Amniotic epithelial cell (primary cell): ENCODE measurements at regions not wholly inside any gene's neighbourhood (a gene's known extent, or its start where the extent isn't known, plus 50 kb on each side); places are given as distances from the start of the nearest gene placed in this dataset.

Experiments used
- DNase-seq: peaks from one replicate; pipeline ENCODE4 v3.0.0-alpha.2; 2010; ENCODE audit warnings: low read depth

GRCh38 chr5:6194906-6195612, 183.3 kb downstream of the MED10 start:
- no peak for DNase-seq

GRCh38 chr5:6194261-6194875, 184.0 kb downstream of the MED10 start:
- DNase-seq: no peak

GRCh38 chr5:6193310-6193709, 185.0 kb downstream of the MED10 start:
- no peak for DNase-seq

- DNase-seq: no peak
These were observed 187.5 kb downstream of the MED10 start for GRCh38 chr5:6190838-6191237.

DNA sequence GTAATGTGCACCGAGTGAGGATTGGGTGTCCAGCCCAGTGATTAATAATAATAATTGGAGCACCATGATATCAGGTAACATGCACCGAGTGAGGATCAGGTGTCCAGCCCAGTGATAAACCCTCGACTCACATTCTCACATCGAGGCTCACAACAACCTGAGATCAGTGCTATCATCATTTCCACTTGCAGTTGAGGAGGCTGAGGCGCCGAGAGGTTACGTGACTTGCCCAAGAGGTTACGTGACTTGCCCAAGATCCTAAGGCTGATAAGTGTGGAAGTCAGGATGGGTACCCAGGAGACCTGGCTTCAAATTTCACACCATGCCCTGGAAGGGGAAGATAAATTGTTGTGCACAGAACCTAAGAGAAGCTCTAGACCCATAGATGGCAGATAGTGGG, 189.4 kb downstream of the MED10 start:
- no peak for DNase-seq

DNA sequence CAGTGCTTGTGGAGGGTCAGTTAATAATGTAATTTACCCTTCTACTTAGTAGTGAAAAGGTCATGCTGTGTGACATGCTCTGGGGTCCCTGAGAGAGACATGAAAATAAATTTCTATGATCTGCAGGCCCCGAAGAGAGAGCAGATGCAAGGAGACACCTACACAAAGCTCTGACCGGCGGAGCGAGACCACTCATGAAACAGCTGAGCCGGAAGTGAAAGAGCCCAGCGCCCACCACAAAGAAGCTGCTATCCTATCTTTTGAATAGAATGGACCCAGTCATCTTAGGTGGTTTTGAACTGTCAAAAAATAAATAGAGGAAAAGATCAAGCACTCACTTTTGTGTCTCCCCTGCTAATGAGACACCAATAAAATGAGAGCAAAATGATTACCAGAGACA, 190.0 kb downstream of the MED10 start:
- DNase-seq: no peak

DNA sequence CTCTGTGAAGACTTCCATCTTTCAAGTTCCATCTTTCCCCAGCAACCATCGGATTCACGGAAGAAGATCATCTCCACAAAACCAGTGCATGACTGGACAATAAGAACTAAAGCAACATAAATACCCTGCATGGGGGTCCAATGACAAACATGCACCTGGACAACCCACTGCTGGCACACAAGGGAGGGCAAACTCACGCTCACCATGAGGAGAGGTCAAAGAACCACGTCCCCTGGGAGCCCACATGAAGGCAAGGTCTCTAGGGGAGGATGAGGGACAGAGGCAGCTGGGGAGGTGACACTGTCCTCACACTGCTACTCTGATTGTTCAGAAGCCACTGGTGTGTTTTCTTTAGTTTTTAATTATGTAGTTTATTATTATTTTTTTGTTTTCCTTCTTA, 190.8 kb downstream of the MED10 start:
- no peak for DNase-seq

DNA sequence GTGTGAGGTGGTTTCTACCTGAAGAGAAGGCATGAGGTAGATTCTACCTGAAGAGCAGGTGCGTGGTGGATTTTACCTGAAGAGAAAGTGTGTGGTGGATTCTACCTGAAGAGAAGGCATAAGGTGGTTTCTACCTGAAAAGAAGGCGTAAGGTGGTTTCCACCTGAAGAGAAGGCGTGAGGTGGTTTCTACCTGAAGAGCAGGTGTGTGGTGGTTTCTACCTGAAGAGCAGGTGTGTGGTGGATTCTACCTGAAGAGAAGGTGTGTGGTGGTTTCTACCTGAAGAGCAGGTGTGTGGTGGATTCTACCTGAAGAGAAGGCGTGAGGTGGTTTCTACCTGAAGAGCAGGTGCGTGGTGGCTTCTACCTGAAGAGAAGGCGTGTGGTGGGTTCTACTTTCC, 192.8 kb downstream of the MED10 start:
- no peak for DNase-seq

DNA sequence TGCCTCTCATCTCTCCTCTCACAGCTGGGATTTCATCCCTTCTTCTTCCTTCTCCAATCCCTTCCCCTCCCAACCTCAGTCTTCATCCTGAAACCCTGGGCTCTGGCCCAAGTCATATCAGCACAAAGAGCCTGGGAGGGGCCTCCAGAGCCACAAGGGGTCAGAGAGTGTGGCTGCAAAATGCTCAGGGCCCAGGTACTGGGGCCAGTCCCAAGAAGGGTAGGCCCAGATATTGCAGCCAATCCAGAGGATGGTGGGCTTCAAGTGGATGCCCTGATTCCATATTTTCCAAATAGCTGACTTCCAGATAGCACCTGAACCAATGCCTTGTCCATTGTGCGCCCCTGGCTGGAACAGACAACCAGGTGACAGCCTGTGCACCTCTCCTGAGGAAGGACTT, 193.9 kb downstream of the MED10 start:
- DNase-seq: no peak

DNA sequence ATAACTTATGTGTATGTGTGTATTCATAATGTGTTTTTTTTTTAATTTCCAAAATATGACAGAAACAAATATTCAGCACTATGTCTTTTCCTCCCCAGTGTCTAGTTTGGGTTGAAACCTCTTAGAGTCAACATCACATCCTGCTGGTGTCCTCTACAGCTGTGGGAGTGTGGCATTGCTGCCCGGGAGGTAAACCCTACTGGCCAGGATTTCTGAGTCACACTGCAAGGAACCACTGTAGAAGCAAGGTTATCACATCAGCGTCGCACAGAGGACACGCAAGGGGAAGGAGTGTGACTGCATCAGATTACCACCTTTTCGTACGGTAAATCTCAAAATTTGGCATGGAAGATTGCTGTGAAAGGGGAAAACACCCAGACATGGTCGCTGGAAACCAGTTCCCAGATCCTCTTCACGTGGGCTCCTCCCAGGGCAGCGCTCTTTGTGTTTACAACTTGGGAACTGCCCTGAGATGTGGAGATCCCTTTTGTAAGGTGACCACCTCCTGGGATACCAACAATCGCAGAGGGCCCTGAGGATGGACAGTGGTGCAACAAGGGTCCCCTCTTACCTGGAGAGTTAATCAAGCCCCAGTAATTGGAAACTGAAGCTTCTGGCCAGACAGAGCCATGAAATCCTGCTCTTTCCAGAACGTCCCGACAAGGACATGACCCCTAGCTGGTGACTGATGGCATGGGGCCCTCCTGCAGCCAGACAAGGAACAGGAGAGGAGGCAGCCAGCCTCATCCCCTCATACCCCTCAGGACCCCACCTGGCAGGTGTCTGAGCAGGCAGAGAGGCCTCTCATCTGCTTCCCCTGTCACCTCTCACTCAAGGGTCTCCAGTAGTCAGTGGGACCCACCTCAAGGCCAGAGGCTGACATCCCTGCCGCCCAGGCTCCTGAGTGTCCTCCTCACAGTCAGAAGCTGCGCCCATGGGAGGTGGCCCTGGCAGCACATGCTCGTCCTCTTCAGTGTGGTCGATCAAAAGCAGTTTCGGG, 194.7 kb downstream of the MED10 start:
- DNase-seq: no peak

- DNase-seq: no peak
These were observed 196.0 kb downstream of the MED10 start for GRCh38 chr5:6182271-6182815.

GRCh38 chr5:6181871-6182270, 196.5 kb downstream of the MED10 start:
- DNase-seq: no peak

- no peak for DNase-seq
These were observed 197.1 kb downstream of the MED10 start for GRCh38 chr5:6181147-6181729.

GRCh38 chr5:6180231-6180872, 198.0 kb downstream of the MED10 start:
- DNase-seq: no peak

- no peak for DNase-seq
These were observed 199.4 kb downstream of the MED10 start for GRCh38 chr5:6178846-6179532.

DNA sequence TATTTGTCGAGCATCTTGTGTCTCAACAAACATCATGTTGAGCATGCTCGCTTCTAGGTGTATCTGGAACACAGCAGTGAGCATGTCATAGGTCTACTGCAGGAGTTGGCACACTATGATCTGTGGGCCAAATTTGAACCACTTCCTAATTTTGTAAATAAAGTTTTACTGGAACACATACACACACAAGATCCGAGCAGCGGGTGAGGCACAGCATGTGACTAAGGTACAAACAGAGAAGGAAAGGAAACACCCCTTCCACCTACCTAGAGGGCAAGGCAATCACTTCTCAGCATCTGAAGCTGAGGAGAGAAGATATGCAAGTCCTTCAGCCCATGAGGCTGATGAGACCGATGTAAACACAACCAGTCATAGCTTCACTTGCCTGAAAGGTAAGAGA, 200.4 kb downstream of the MED10 start:
- DNase-seq: no peak

DNA sequence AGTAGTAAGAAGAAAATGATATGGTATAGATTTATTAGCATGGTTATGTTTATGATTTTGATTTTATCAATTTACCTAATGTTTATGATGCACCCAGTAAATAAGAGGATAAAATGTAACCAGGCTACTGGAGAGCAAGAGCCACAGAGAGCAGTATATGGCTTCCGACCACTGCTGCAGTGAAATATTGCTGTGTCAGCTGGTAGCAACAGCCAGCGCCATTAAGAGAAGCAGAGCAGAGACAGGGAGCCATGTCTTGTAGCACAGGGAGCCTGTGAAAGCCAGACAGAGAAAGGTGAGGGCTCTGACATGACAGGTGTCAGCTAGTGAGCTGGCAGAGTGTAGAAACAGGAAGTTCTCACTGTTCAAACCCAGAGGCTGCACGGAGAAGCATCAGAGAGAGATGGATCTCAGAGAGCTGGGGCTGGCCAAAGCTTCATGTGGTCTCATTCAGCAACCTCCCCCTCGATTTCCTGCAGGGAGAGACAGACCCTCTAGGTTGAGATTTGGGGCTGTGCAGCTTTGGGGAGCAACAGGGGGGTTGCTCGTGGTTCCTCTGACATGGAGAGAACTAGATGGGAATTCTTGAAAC, 202.1 kb downstream of the MED10 start:
- DNase-seq: no peak

- DNase-seq: no peak
These were observed 203.0 kb downstream of the MED10 start for GRCh38 chr5:6175172-6175854.

DNA sequence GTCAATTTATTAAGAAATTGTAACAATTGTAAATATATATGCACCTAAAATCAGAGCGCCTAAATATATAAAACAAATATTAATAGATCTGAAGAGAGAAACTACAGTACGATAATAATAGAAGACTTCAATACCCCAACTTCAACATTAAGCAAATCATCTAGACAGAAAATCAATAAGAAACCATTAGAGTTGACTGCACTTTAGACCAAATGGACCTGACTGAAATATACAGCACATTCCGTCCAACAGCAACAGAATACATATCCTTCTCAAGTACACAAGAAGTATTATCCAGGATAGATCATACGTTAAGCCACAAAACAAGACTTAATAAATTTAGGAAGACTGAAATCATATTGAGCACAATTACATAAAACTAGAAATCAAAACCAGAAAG, 208.7 kb downstream of the MED10 start:
- DNase-seq: no peak
